ENCODE measurements at regions not wholly inside any gene's neighbourhood (a gene's known extent, or its start where the extent isn't known, plus 50 kb on each side); places are given as distances from the start of the nearest gene placed in this dataset.

DNA sequence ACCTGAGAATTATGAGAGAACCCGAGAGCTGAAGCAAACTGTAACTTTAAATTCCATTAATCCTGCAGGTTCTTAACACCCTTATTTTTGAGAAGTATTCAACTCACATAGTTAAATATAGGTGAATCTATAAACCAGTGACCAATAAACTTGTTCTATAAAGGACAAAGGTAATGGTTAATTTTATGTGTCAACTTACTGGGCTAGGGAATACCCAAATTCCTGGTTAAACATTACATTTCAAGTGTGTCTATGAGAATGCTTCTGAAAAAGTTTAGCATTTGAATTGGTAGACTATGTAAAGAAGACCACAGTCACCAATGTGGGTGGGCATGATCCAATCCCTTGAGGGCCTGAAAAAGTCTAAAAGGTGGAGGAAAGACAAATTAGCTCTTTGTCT is 99.1 kb downstream of the KCNJ2 start:
- TF ChIP-seq, protein P1, sequence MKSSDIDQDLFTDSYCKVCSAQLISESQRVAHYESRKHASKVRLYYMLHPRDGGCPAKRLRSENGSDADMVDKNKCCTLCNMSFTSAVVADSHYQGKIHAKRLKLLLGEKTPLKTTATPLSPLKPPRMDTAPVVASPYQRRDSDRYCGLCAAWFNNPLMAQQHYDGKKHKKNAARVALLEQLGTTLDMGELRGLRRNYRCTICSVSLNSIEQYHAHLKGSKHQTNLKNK (CRISPR knock-in tag; IDR thresholded peaks at IDR 0.05) = no peak
- TF ChIP-seq, protein P2, sequence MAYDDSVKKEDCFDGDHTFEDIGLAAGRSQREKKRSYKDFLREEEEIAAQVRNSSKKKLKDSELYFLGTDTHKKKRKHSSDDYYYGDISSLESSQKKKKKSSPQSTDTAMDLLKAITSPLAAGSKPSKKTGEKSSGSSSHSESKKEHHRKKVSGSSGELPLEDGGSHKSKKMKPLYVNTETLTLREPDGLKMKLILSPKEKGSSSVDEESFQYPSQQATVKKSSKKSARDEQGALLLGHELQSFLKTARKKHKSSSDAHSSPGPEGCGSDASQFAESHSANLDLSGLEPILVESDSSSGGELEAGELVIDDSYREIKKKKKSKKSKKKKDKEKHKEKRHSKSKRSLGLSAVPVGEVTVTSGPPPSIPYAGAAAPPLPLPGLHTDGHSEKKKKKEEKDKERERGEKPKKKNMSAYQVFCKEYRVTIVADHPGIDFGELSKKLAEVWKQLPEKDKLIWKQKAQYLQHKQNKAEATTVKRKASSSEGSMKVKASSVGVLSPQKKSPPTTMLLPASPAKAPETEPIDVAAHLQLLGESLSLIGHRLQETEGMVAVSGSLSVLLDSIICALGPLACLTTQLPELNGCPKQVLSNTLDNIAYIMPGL (CRISPR knock-in tag; IDR thresholded peaks at IDR 0.05) = no peak
- TF ChIP-seq MXD4 (CRISPR knock-in tag; IDR thresholded peaks at IDR 0.05; ENCODE audit: borderline replicate concordance) (no peak), RELA (CRISPR knock-in tag; IDR thresholded peaks at IDR 0.05; ENCODE audit: borderline replicate concordance) (no peak), OVOL2 (CRISPR knock-in tag; IDR thresholded peaks at IDR 0.05; ENCODE audit: borderline replicate concordance) (no peak), GTF2I (CRISPR knock-in tag; conservative IDR thresholded peaks at IDR 0.05) (no peak), ZNF671 (CRISPR knock-in tag; IDR thresholded peaks at IDR 0.05) (no peak), ZNF396 (CRISPR knock-in tag; IDR thresholded peaks at IDR 0.05; ENCODE audit: borderline replicate concordance) (no peak)
- TF ChIP-seq, protein P3, sequence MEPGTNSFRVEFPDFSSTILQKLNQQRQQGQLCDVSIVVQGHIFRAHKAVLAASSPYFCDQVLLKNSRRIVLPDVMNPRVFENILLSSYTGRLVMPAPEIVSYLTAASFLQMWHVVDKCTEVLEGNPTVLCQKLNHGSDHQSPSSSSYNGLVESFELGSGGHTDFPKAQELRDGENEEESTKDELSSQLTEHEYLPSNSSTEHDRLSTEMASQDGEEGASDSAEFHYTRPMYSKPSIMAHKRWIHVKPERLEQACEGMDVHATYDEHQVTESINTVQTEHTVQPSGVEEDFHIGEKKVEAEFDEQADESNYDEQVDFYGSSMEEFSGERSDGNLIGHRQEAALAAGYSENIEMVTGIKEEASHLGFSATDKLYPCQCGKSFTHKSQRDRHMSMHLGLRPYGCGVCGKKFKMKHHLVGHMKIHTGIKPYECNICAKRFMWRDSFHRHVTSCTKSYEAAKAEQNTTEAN (CRISPR knock-in tag; IDR thresholded peaks at IDR 0.05) = no peak
- TF ChIP-seq, protein P4, sequence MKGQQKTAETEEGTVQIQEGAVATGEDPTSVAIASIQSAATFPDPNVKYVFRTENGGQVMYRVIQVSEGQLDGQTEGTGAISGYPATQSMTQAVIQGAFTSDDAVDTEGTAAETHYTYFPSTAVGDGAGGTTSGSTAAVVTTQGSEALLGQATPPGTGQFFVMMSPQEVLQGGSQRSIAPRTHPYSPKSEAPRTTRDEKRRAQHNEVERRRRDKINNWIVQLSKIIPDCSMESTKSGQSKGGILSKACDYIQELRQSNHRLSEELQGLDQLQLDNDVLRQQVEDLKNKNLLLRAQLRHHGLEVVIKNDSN (CRISPR knock-in tag; IDR thresholded peaks at IDR 0.05) = no peak
- TF ChIP-seq, protein P5, sequence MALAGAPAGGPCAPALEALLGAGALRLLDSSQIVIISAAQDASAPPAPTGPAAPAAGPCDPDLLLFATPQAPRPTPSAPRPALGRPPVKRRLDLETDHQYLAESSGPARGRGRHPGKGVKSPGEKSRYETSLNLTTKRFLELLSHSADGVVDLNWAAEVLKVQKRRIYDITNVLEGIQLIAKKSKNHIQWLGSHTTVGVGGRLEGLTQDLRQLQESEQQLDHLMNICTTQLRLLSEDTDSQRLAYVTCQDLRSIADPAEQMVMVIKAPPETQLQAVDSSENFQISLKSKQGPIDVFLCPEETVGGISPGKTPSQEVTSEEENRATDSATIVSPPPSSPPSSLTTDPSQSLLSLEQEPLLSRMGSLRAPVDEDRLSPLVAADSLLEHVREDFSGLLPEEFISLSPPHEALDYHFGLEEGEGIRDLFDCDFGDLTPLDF (CRISPR knock-in tag; IDR thresholded peaks at IDR 0.05) = no peak
- H3K9me3 Mint-ChIP-seq = peaks cover 12% of the 10 kb centered on the region
- no peak for DNase-seq (ENCODE audit: low spot score)
- ChIA-PET CTCF (no interaction called here), POLR2A (no interaction called here)
- ATAC-seq = no peak
- H3K4me3 Mint-ChIP-seq = no peak overlapping the region
- no peak overlapping the region for H3K27ac Mint-ChIP-seq
- peaks cover 12% of the 10 kb centered on the region for H3K4me1 Mint-ChIP-seq
- H3K27me3 Mint-ChIP-seq (ENCODE audit: low read depth) = no peaks in the 10 kb centered on the region
- 0 out of 2 replicates have a peak, but pooled peaks cover 4% of the 10 kb centered on the region for H3K36me3 Mint-ChIP-seq

DNA sequence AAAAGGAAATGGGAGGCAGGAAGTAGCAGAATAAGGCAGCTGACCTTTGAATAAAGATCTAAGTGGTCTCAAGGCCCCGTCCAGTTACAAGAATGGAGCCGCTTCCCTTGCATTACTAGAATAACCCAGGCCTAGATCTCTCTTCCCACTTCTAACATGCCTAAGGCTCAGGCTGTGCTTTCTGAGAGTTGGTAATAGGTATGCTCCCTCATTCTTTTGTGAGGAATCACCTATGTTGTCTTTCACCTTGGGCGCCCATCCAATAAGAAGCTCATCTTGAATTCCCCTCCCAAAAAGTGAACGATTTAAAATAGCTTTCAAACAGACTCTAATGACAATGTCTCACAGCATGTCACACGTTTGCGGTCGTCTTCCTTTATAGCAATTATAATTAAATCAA is 101.2 kb downstream of the KCNJ2 start:
- no peaks in the 10 kb centered on the region for H3K27me3 Mint-ChIP-seq (ENCODE audit: low read depth)
- H3K36me3 Mint-ChIP-seq = 0 out of 2 replicates have a peak, but pooled peaks cover 4% of the 10 kb centered on the region
- ATAC-seq (peak; percentile 63; the same call in 1 of the 2 replicates), DNase-seq (ENCODE audit: low spot score) (no peak)
- H3K9me3 Mint-ChIP-seq = peaks cover 8% of the 10 kb centered on the region
- ChIA-PET POLR2A (no interaction called here), CTCF (no interaction called here)
- no peak for TF ChIP-seq NR1H2 (CRISPR knock-in tag; IDR thresholded peaks at IDR 0.05)
- TF ChIP-seq IRF2 (CRISPR knock-in tag; IDR thresholded peaks at IDR 0.05; ENCODE audit: borderline replicate concordance, low read depth) = no peak
- TF ChIP-seq TEAD1 (CRISPR knock-in tag; IDR thresholded peaks at IDR 0.05) = no peak
- peaks cover 12% of the 10 kb centered on the region for H3K4me1 Mint-ChIP-seq
- no peak overlapping the region for H3K4me3 Mint-ChIP-seq
- H3K27ac Mint-ChIP-seq = no peak overlapping the region

DNA sequence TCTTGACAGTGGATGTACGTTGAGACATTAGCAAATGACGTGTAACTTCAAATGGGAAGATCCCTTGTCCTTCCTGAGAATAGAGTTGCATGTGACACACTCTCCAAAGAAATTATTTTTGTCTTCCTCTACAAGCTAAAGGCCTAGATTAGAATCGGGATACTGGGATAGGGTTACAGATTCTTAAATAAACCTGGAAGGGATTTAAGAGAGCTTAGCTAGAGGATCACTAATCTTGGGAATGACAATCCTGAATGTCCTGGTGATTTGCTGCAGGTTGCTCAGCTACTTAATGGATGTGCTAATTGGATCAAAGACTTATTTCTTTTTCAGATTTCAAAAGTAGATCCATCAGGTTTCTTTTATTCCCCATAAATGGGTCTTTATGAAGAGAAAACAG is 101.9 kb downstream of the KCNJ2 start:
- H3K27me3 Mint-ChIP-seq (ENCODE audit: low read depth) = no peaks in the 10 kb centered on the region
- ATAC-seq (no peak), DNase-seq (ENCODE audit: low spot score) (no peak)
- TF ChIP-seq, protein P6, sequence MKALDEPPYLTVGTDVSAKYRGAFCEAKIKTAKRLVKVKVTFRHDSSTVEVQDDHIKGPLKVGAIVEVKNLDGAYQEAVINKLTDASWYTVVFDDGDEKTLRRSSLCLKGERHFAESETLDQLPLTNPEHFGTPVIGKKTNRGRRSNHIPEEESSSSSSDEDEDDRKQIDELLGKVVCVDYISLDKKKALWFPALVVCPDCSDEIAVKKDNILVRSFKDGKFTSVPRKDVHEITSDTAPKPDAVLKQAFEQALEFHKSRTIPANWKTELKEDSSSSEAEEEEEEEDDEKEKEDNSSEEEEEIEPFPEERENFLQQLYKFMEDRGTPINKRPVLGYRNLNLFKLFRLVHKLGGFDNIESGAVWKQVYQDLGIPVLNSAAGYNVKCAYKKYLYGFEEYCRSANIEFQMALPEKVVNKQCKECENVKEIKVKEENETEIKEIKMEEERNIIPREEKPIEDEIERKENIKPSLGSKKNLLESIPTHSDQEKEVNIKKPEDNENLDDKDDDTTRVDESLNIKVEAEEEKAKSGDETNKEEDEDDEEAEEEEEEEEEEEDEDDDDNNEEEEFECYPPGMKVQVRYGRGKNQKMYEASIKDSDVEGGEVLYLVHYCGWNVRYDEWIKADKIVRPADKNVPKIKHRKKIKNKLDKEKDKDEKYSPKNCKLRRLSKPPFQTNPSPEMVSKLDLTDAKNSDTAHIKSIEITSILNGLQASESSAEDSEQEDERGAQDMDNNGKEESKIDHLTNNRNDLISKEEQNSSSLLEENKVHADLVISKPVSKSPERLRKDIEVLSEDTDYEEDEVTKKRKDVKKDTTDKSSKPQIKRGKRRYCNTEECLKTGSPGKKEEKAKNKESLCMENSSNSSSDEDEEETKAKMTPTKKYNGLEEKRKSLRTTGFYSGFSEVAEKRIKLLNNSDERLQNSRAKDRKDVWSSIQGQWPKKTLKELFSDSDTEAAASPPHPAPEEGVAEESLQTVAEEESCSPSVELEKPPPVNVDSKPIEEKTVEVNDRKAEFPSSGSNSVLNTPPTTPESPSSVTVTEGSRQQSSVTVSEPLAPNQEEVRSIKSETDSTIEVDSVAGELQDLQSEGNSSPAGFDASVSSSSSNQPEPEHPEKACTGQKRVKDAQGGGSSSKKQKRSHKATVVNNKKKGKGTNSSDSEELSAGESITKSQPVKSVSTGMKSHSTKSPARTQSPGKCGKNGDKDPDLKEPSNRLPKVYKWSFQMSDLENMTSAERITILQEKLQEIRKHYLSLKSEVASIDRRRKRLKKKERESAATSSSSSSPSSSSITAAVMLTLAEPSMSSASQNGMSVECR (CRISPR knock-in tag; IDR thresholded peaks at IDR 0.05; ENCODE audit: borderline replicate concordance) = no peak
- TF ChIP-seq, protein P7, sequence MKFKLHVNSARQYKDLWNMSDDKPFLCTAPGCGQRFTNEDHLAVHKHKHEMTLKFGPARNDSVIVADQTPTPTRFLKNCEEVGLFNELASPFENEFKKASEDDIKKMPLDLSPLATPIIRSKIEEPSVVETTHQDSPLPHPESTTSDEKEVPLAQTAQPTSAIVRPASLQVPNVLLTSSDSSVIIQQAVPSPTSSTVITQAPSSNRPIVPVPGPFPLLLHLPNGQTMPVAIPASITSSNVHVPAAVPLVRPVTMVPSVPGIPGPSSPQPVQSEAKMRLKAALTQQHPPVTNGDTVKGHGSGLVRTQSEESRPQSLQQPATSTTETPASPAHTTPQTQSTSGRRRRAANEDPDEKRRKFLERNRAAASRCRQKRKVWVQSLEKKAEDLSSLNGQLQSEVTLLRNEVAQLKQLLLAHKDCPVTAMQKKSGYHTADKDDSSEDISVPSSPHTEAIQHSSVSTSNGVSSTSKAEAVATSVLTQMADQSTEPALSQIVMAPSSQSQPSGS (CRISPR knock-in tag; IDR thresholded peaks at IDR 0.05; ENCODE audit: borderline replicate concordance, low read depth) = no peak
- TF ChIP-seq, protein P8, sequence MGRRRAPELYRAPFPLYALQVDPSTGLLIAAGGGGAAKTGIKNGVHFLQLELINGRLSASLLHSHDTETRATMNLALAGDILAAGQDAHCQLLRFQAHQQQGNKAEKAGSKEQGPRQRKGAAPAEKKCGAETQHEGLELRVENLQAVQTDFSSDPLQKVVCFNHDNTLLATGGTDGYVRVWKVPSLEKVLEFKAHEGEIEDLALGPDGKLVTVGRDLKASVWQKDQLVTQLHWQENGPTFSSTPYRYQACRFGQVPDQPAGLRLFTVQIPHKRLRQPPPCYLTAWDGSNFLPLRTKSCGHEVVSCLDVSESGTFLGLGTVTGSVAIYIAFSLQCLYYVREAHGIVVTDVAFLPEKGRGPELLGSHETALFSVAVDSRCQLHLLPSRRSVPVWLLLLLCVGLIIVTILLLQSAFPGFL (CRISPR knock-in tag; IDR thresholded peaks at IDR 0.05; ENCODE audit: borderline replicate concordance) = no peak
- no peak for TF ChIP-seq SMAD4 (CRISPR knock-in tag; IDR thresholded peaks at IDR 0.05)
- peaks cover 12% of the 10 kb centered on the region for H3K4me1 Mint-ChIP-seq
- no peak overlapping the region for H3K4me3 Mint-ChIP-seq
- CTCF ChIA-PET = no interaction called here
- 0 out of 2 replicates have a peak, but pooled peaks cover 4% of the 10 kb centered on the region for H3K36me3 Mint-ChIP-seq
- POLR2A ChIA-PET = no interaction called here
- peaks cover 8% of the 10 kb centered on the region for H3K9me3 Mint-ChIP-seq
- no peak overlapping the region for H3K27ac Mint-ChIP-seq
